IPS DF 6.9 (cell line): ENCODE measurements at regions not wholly inside any gene's neighbourhood (a gene's known extent, or its start where the extent isn't known, plus 50 kb on each side); places are given as distances from the start of the nearest gene placed in this dataset.

Source experiments
- DNase-seq: peaks from one replicate; pipeline ENCODE4 v3.0.0-alpha.2; 2013; ENCODE audit warnings: low read depth, low spot score
- H3K27ac ChIP-seq: one replicate; pipeline ENCODE4 v1.5.1; 2013; ENCODE audit warnings: low read length, control low read depth
- H3K27me3 ChIP-seq: 2 replicates; pipeline ENCODE4 v1.6.1; 2013; ENCODE audit warnings: mild to moderate bottlenecking, low read length; ENCODE audit not compliant: control insufficient read depth, insufficient read depth
- H3K36me3 ChIP-seq: 2 replicates; pipeline ENCODE4 v1.6.1; 2013; ENCODE audit warnings: low read length; ENCODE audit not compliant: control insufficient read depth, insufficient read depth
- H3K4me1 ChIP-seq: 2 replicates; pipeline ENCODE4 v1.6.1; 2013; ENCODE audit warnings: low read length; ENCODE audit not compliant: control insufficient read depth, insufficient read depth
- H3K4me3 ChIP-seq: 2 replicates; pipeline ENCODE4 v1.5.1; 2013; ENCODE audit warnings: mild to moderate bottlenecking, low read length
- H3K9me3 ChIP-seq: 2 replicates; pipeline ENCODE4 v1.6.1; 2013; ENCODE audit warnings: low read length, inconsistent platforms; ENCODE audit not compliant: control insufficient read depth, insufficient read depth
- WGBS: extraction: QIAGEN DNeasy Blood & Tissue Kit; methylation state at CpG from one replicate; pipeline ENCODE4 v1.1.7; 2013; ENCODE audit warnings: mixed read lengths, missing lambda C conversion rate; ENCODE audit not compliant: insufficient read length, insufficient coverage; 5-methylcytosine and 5-hydroxymethylcytosine counted together

DNA sequence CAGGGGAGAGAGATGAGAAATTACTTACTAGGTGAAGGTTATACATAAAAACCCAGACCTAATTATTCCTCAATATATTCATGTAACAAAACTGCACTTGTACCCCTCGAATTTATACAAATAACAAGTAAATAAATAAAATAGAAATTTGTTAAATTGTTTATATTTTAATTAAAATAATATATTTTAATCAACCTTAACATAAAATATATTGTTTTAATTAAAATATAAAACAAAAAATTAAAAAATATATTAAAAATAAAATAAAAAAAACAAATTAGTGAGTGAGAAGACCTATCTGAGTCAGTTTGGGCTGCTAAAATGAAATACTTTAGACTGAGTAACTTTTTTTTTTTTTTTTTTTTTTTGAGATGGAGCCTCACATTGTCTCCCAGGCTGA, 87.4 kb upstream of the PCDH7 start:
- Histone ChIP-seq H3K27me3 (no peaks in the 10 kb centered on the region), H3K4me1 (no peaks in the 10 kb centered on the region; the same call in 1 of the 2 replicates), H3K4me3 (no peak overlapping the region), H3K36me3 (no peaks in the 10 kb centered on the region), H3K27ac (no peak overlapping the region), H3K9me3 (no peaks in the 10 kb centered on the region)
- no peak for DNase-seq
- no CpG with 5 or more reads among the region's 1 CpG for WGBS

DNA sequence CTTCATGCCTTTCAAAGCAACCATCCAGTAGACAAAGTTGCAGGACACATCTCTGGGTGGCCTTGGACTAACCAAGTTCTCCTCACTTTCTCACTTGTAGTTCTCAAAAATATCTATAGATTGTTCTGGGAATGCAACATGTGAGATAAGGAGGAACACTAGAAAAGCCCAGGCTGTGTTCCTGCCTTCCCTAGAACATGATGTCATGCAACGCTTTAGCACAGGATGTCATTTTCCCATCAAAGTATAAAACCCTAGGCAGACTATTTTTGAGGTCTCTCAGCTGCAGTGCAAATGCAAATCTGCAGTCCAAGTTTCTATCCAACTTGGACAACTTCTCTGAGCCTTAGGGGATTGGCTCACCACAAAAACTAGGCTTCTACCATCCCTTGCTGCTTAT, 78.8 kb upstream of the PCDH7 start:
- Histone ChIP-seq H3K9me3 (no peaks in the 10 kb centered on the region), H3K4me1 (no peaks in the 10 kb centered on the region), H3K36me3 (no peaks in the 10 kb centered on the region), H3K27me3 (no peaks in the 10 kb centered on the region), H3K27ac (no peak overlapping the region), H3K4me3 (no peak overlapping the region)
- WGBS: no CpG with 5 or more reads among the region's 1 CpG
- DNase-seq: no peak

GRCh38 chr4:30642567-30642966, 77.6 kb upstream of the PCDH7 start:
- no peak overlapping the region for H3K4me3 ChIP-seq
- WGBS: no CpG with 5 or more reads among the region's 1 CpG
- no peaks in the 10 kb centered on the region for H3K4me1 ChIP-seq
- no peak overlapping the region for H3K27ac ChIP-seq
- H3K27me3 ChIP-seq: no peaks in the 10 kb centered on the region
- no peaks in the 10 kb centered on the region for H3K9me3 ChIP-seq
- no peak for DNase-seq
- H3K36me3 ChIP-seq: no peaks in the 10 kb centered on the region

DNA sequence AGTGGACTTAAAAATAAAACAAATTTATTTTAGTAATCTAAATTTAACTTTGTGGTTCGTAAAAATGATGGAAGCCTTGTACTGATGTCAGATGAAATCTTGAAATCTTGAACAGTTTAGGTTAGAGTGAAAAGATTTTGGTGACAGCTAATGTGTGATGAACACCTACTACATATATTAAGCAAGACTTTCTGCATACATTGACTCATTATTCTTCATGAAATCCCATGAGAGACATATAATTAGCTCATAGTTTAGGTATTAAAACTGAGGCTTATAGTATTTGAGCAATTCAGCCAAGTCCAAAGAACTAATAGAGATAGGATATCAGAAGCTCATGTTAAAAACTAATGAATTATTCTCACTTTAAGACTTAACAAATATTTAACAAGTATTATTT, 66.9 kb upstream of the PCDH7 start:
- Histone ChIP-seq H3K9me3 (no peaks in the 10 kb centered on the region), H3K36me3 (no peaks in the 10 kb centered on the region), H3K27ac (no peak overlapping the region), H3K4me3 (no peak overlapping the region), H3K4me1 (no peaks in the 10 kb centered on the region), H3K27me3 (no peaks in the 10 kb centered on the region)
- WGBS: no CpG with 5 or more reads among the region's 1 CpG
- no peak for DNase-seq

- H3K9me3 ChIP-seq: no peaks in the 10 kb centered on the region
- WGBS: no CpG with 5 or more reads among the region's 5 CpGs
Measured at GRCh38 chr4:30656828-30657227, 63.3 kb upstream of the PCDH7 start.

GRCh38 chr4:30667919-30668318, 52.2 kb upstream of the PCDH7 start:
- H3K4me1 ChIP-seq: no peaks in the 10 kb centered on the region
- no CpG with 5 or more reads among the region's 3 CpGs for WGBS

More at GRCh38 chr4:30656828-30657227, 63.3 kb upstream of the PCDH7 start:
- H3K36me3 ChIP-seq: no peaks in the 10 kb centered on the region
- H3K4me3 ChIP-seq: no peak overlapping the region
- H3K4me1 ChIP-seq: no peaks in the 10 kb centered on the region
- H3K27ac ChIP-seq: no peak overlapping the region
- no peak for DNase-seq
- H3K27me3 ChIP-seq: no peaks in the 10 kb centered on the region

GRCh38 chr4:30670206-30670605, 50.0 kb upstream of the PCDH7 start:
- no peak overlapping the region for H3K27ac ChIP-seq
- no peaks in the 10 kb centered on the region for H3K36me3 ChIP-seq
- DNase-seq: no peak
- WGBS: no CpG with 5 or more reads among the region's 3 CpGs
- H3K4me1 ChIP-seq: no peaks in the 10 kb centered on the region
- H3K9me3 ChIP-seq: no peaks in the 10 kb centered on the region
- no peak overlapping the region for H3K4me3 ChIP-seq
- H3K27me3 ChIP-seq: no peaks in the 10 kb centered on the region

More at GRCh38 chr4:30667919-30668318, 52.2 kb upstream of the PCDH7 start:
- Histone ChIP-seq H3K4me3 (no peak overlapping the region), H3K9me3 (no peaks in the 10 kb centered on the region), H3K36me3 (no peaks in the 10 kb centered on the region), H3K27ac (no peak overlapping the region), H3K27me3 (no peaks in the 10 kb centered on the region)
- no peak for DNase-seq
